CD14-positive monocyte (primary cell): ENCODE measurements at regions not wholly inside any gene's neighbourhood (a gene's known extent, or its start where the extent isn't known, plus 50 kb on each side); places are given as distances from the start of the nearest gene placed in this dataset.

Source experiments
- DNase-seq, 3 donors: peaks; one replicate each; pipeline ENCODE4 v3.0.0-alpha.2; 2011 to 2022
- H2AFZ ChIP-seq: 2 replicates; pipeline ENCODE4 v1.6.0; 2012; ENCODE audit warnings: mild to moderate bottlenecking, low read depth, low read length, inconsistent platforms; ENCODE audit not compliant: insufficient read depth, poor library complexity, severe bottlenecking
- H3K27ac ChIP-seq, 2 donors: 1 replicate in 1 of 2; 2 replicates in 1 of 2; pipeline ENCODE4 v1.5.1; 2012 to 2013; ENCODE audit warnings: low read length in 2 of 2, control low read depth in 1 of 2, inconsistent platforms in 1 of 2, low read depth in 1 of 2, mild to moderate bottlenecking in 1 of 2
- H3K27me3 ChIP-seq, 2 donors: one replicate each; pipeline versions ENCODE4 v1.6.0 to v1.6.1; 2011 to 2013; ENCODE audit warnings: low read length in 2 of 2; ENCODE audit not compliant: control insufficient read depth in 2 of 2, insufficient read depth in 2 of 2
- H3K36me3 ChIP-seq, 2 donors: replicated peaks in 1 of 2; 1 replicate in 1 of 2; 2 replicates in 1 of 2; pipeline versions ENCODE4 v1.5.1 to v1.6.1; 2012 to 2013; ENCODE audit warnings: low read length in 2 of 2, control low read depth in 1 of 2, inconsistent platforms in 1 of 2, mild to moderate bottlenecking in 1 of 2; ENCODE audit not compliant: insufficient read depth in 2 of 2, control insufficient read depth in 1 of 2
- H3K4me1 ChIP-seq, 2 donors: 1 replicate in 1 of 2; 2 replicates in 1 of 2; pipeline versions ENCODE4 v1.5.1 to v1.6.1; 2012 to 2013; ENCODE audit warnings: low read length in 2 of 2, control low read depth in 1 of 2, inconsistent platforms in 1 of 2, mild to moderate bottlenecking in 1 of 2, moderate library complexity in 1 of 2; ENCODE audit not compliant: insufficient read depth in 2 of 2, control insufficient read depth in 1 of 2
- H3K4me2 ChIP-seq: replicated peaks from 2 replicates; pipeline ENCODE3; 2012; ENCODE audit warnings: low read length, moderate library complexity, mild to moderate bottlenecking; ENCODE audit not compliant: poor library complexity, severe bottlenecking; ENCODE audit errors: extremely low read depth
- H3K4me3 ChIP-seq, 3 experiments: fragments of 200-600 bp in 1 of 3; sonication (generic) in 1 of 3; replicated peaks in 1 of 3; 1 replicate in 2 of 3; 2 replicates in 1 of 3; pipeline ENCODE4 v1.5.1; 2011 to 2013; ENCODE audit warnings: low read length in 3 of 3, mild to moderate bottlenecking in 3 of 3, control low read depth in 2 of 3, low read depth in 2 of 3, inconsistent platforms in 1 of 3, moderate library complexity in 1 of 3
- H3K79me2 ChIP-seq: 2 replicates; pipeline ENCODE4 v1.6.0; 2012; ENCODE audit warnings: mild to moderate bottlenecking, control low read depth, inconsistent platforms, low read length, moderate library complexity; ENCODE audit not compliant: insufficient read depth
- H3K9ac ChIP-seq: 2 replicates; pipeline ENCODE4 v1.6.0; 2017; ENCODE audit warnings: low read length, mild to moderate bottlenecking; ENCODE audit not compliant: insufficient read depth, poor library complexity, severe bottlenecking
- H3K9me3 ChIP-seq, 2 donors: replicated peaks in 1 of 2; 1 replicate in 1 of 2; 2 replicates in 1 of 2; pipeline versions ENCODE4 v1.5.1 to v1.6.1; 2012 to 2013; ENCODE audit warnings: low read length in 2 of 2, control low read depth in 1 of 2; ENCODE audit not compliant: control insufficient read depth in 1 of 2, insufficient read depth in 1 of 2
- H4K20me1 ChIP-seq: 2 replicates; pipeline ENCODE4 v1.6.0; 2012; ENCODE audit warnings: mild to moderate bottlenecking, low read length, control low read depth, moderate library complexity; ENCODE audit not compliant: insufficient read depth
- H3K27ac Mint-ChIP-seq, 7 donors: one replicate each; pipeline ENCODE4 v1.8.0; 2020; ENCODE audit warnings: mild to moderate bottlenecking in 7 of 7, mixed read lengths in 7 of 7, moderate library complexity in 6 of 7, inconsistent platforms in 2 of 7
- H3K27me3 Mint-ChIP-seq, 3 donors: one replicate each; pipeline ENCODE4 v1.8.0; 2021 to 2022; ENCODE audit warnings: low read depth in 3 of 3, mild to moderate bottlenecking in 3 of 3, mixed read lengths in 3 of 3, moderate library complexity in 3 of 3, inconsistent platforms in 1 of 3
- H3K36me3 Mint-ChIP-seq, 2 donors: one replicate each; pipeline ENCODE4 v1.8.0; 2020; ENCODE audit warnings: mixed read lengths in 2 of 2, inconsistent platforms in 1 of 2, mild to moderate bottlenecking in 1 of 2
- H3K4me1 Mint-ChIP-seq: one replicate; pipeline ENCODE4 v1.8.0; 2020; ENCODE audit warnings: mild to moderate bottlenecking, mixed read lengths
- H3K4me3 Mint-ChIP-seq, 2 donors: one replicate each; pipeline ENCODE4 v1.8.0; 2020; ENCODE audit warnings: mild to moderate bottlenecking in 2 of 2, mixed read lengths in 2 of 2, moderate library complexity in 1 of 2
- H3K9me3 Mint-ChIP-seq, 7 donors: one replicate each; pipeline ENCODE4 v1.8.0; 2020 to 2022; ENCODE audit warnings: mixed read lengths in 7 of 7, mild to moderate bottlenecking in 6 of 7, moderate library complexity in 6 of 7, inconsistent platforms in 2 of 7
- CTCF ChIP-seq: fragments of 200-600 bp; IDR thresholded peaks from one replicate; pipeline ENCODE4 v1.8.0; 2022; ENCODE audit warnings: antibody characterized with exemption, mild to moderate bottlenecking
- WGBS: methylation state at CpG from one replicate; pipeline ENCODE4 v1.1.5; 2013; ENCODE audit warnings: missing lambda C conversion rate; ENCODE audit not compliant: insufficient coverage; 5-methylcytosine and 5-hydroxymethylcytosine counted together
- intact Hi-C, 2 donors: fragments of 100-400 bp; cut with micrococcal nuclease; formaldehyde crosslinking; loops; one replicate each; pipeline versions ENCODE4 v1.15.0 to v1.15.1; 2023

- WGBS, result 40% methylated on average over 1 of the region's 3 CpGs
- Mint-ChIP-seq H3K4me1 (no peaks in the 10 kb centered on the region), H3K4me3 (no peak overlapping the region), H3K27ac (no peak overlapping the region), H3K9me3 (peaks cover 0 to 16% (median 3%) of the 10 kb centered on the region in 7 donors), H3K27me3 (peaks cover 0 to 3% (median 0%) of the 10 kb centered on the region in 3 donors), H3K36me3 (no peaks in the 10 kb centered on the region)
- no peak overlapping the region for H2AFZ ChIP-seq
- DNase-seq, result no peak
- H3K36me3 ChIP-seq, result no peaks in the 10 kb centered on the region
- H3K79me2 ChIP-seq, result no peaks in the 10 kb centered on the region
- H3K4me1 ChIP-seq, result no peaks in the 10 kb centered on the region
- no peak overlapping the region for H3K27ac ChIP-seq
- no peak overlapping the region for H3K9ac ChIP-seq
- H4K20me1 ChIP-seq, result no peaks in the 10 kb centered on the region
- H3K9me3 ChIP-seq, result no peaks in the 10 kb centered on the region
- intact Hi-C loops, result no loop called here
- no peak overlapping the region for H3K4me3 ChIP-seq
- no peaks in the 10 kb centered on the region for H3K27me3 ChIP-seq
- H3K4me2 ChIP-seq, result no peak overlapping the region
- TF ChIP-seq CTCF, result no peak
Observed at GRCh38 chr4:186471441-186471840, 83.9 kb downstream of the MTNR1A start.

GRCh38 chr4:186458050-186458449 is 97.3 kb downstream of the MTNR1A start:
- peaks cover 0 to 4% (median 2%) of the 10 kb centered on the region in 3 donors for H3K27me3 Mint-ChIP-seq
- no peak overlapping the region for H3K4me2 ChIP-seq
- no peaks in the 10 kb centered on the region for H3K36me3 ChIP-seq

More at GRCh38 chr4:186458050-186458449, 97.3 kb downstream of the MTNR1A start:
- H3K4me1 Mint-ChIP-seq, result no peaks in the 10 kb centered on the region
- no peak overlapping the region for H3K4me3 ChIP-seq
- no peaks in the 10 kb centered on the region for H3K4me1 ChIP-seq
- H3K4me3 Mint-ChIP-seq, result no peak overlapping the region
- no peak overlapping the region for H3K27ac ChIP-seq
- peaks cover 10 to 26% (median 16%) of the 10 kb centered on the region in 7 donors for H3K9me3 Mint-ChIP-seq
- no peak overlapping the region for H3K27ac Mint-ChIP-seq
- intact Hi-C loops, result no loop called here
- no peaks in the 10 kb centered on the region for H3K27me3 ChIP-seq
- no peak overlapping the region for H2AFZ ChIP-seq
- H3K79me2 ChIP-seq, result no peaks in the 10 kb centered on the region
- no peak for TF ChIP-seq CTCF
- no peaks in the 10 kb centered on the region for H4K20me1 ChIP-seq
- no CpG with 5 or more reads among the region's 5 CpGs for WGBS
- H3K36me3 Mint-ChIP-seq, result no peaks in the 10 kb centered on the region
- no peak overlapping the region for H3K9ac ChIP-seq
- H3K9me3 ChIP-seq, result peaks cover 4 to 14% of the 10 kb centered on the region in 2 donors
- DNase-seq, result no peak
